Spinal cord (tissue), 9 donors: ENCODE measurements at regions not wholly inside any gene's neighbourhood (a gene's known extent, or its start where the extent isn't known, plus 50 kb on each side); places are given as distances from the start of the nearest gene placed in this dataset.
A peak's percentile ranks its signal among the peaks of the same experiment; 100 is the strongest.

Experiments used
- DNase-seq, 6 donors: peaks; one replicate each; pipeline versions ENCODE4 v3.0.0 to v3.0.0-alpha.2; 2013 to 2015; ENCODE audit warnings: low spot score in 6 of 6, low read depth in 4 of 6
- H3K27ac ChIP-seq: one replicate; pipeline ENCODE4 v1.5.1; 2013; ENCODE audit warnings: low read depth, low read length, control low read depth
- H3K27me3 ChIP-seq: one replicate; pipeline ENCODE4 v1.6.1; 2013; ENCODE audit warnings: low read length; ENCODE audit not compliant: control insufficient read depth, insufficient read depth
- H3K36me3 ChIP-seq: one replicate; pipeline ENCODE4 v1.6.1; 2013; ENCODE audit warnings: low read length; ENCODE audit not compliant: control insufficient read depth, insufficient read depth
- H3K4me1 ChIP-seq: one replicate; pipeline ENCODE4 v1.6.1; 2013; ENCODE audit warnings: low read length; ENCODE audit not compliant: control insufficient read depth, insufficient read depth
- H3K4me3 ChIP-seq: one replicate; pipeline ENCODE4 v1.5.1; 2013; ENCODE audit warnings: low read depth, low read length, control low read depth
- H3K9me3 ChIP-seq: one replicate; pipeline ENCODE4 v1.6.1; 2013; ENCODE audit warnings: low read length; ENCODE audit not compliant: control insufficient read depth, insufficient read depth
- WGBS: methylation state at CpG from one replicate; pipeline ENCODE4 v1.1.5; 2013; ENCODE audit warnings: missing lambda C conversion rate; ENCODE audit not compliant: insufficient coverage; 5-methylcytosine and 5-hydroxymethylcytosine counted together
- donor health status: healthy.

GRCh38 chr1:104932030-104932915 lies 1182.6 kb downstream of the AMY1C start:
- Histone ChIP-seq H3K27me3 (no peaks in the 10 kb centered on the region), H3K4me1 (no peaks in the 10 kb centered on the region), H3K36me3 (no peaks in the 10 kb centered on the region), H3K4me3 (no peak overlapping the region), H3K27ac (no peak overlapping the region), H3K9me3 (no peaks in the 10 kb centered on the region)
- no peak for DNase-seq
- WGBS, result 88% methylated on average over 12 of the region's 13 CpGs

GRCh38 chr1:104932949-104933679 lies 1183.4 kb downstream of the AMY1C start:
- Histone ChIP-seq H3K4me1 (no peaks in the 10 kb centered on the region), H3K36me3 (no peaks in the 10 kb centered on the region), H3K27ac (no peak overlapping the region), H3K27me3 (no peaks in the 10 kb centered on the region), H3K9me3 (no peaks in the 10 kb centered on the region), H3K4me3 (no peak overlapping the region)
- no peak for DNase-seq
- WGBS, result 86% methylated on average over 14 of the region's 14 CpGs

- DNase-seq, result no peak
- Histone ChIP-seq H3K27me3 (no peaks in the 10 kb centered on the region), H3K4me1 (no peaks in the 10 kb centered on the region), H3K4me3 (no peak overlapping the region), H3K36me3 (no peaks in the 10 kb centered on the region), H3K27ac (no peak overlapping the region), H3K9me3 (no peaks in the 10 kb centered on the region)
- 97% methylated on average over 7 of the region's 9 CpGs for WGBS
Measured at GRCh38 chr1:104933846-104934245, 1184.1 kb downstream of the AMY1C start.

GRCh38 chr1:104945406-104945805 lies 1195.7 kb downstream of the AMY1C start:
- 33% methylated on average over 1 of the region's 2 CpGs for WGBS
- H3K4me1 ChIP-seq, result no peaks in the 10 kb centered on the region
- no peaks in the 10 kb centered on the region for H3K36me3 ChIP-seq
- no peak overlapping the region for H3K4me3 ChIP-seq
- DNase-seq, result no peak
- H3K27ac ChIP-seq, result no peak overlapping the region
- no peaks in the 10 kb centered on the region for H3K27me3 ChIP-seq
- H3K9me3 ChIP-seq, result no peaks in the 10 kb centered on the region

- 75% methylated on average over 2 of the region's 4 CpGs for WGBS
- DNase-seq, result no peak
- H3K27ac ChIP-seq, result no peak overlapping the region
- H3K36me3 ChIP-seq, result no peaks in the 10 kb centered on the region
- H3K27me3 ChIP-seq, result no peaks in the 10 kb centered on the region
- no peaks in the 10 kb centered on the region for H3K9me3 ChIP-seq
- no peak overlapping the region for H3K4me3 ChIP-seq
- H3K4me1 ChIP-seq, result no peaks in the 10 kb centered on the region
Measured at GRCh38 chr1:104946558-104947210, 1197.0 kb downstream of the AMY1C start.

GRCh38 chr1:104953555-104953954 lies 1203.9 kb downstream of the AMY1C start:
- WGBS, result no CpG with 5 or more reads among the region's 3 CpGs
- no peaks in the 10 kb centered on the region for H3K9me3 ChIP-seq

GRCh38 chr1:104973516-104973915 lies 1223.8 kb downstream of the AMY1C start:
- H3K4me1 ChIP-seq, result no peaks in the 10 kb centered on the region
- peak in 1 of 6 donors; percentile 4 for DNase-seq
- H3K27ac ChIP-seq, result no peak overlapping the region
- WGBS, result no CpG with 5 or more reads among the region's 2 CpGs
- no peaks in the 10 kb centered on the region for H3K9me3 ChIP-seq
- no peaks in the 10 kb centered on the region for H3K36me3 ChIP-seq
- no peak overlapping the region for H3K4me3 ChIP-seq
- no peaks in the 10 kb centered on the region for H3K27me3 ChIP-seq

More at GRCh38 chr1:104953555-104953954, 1203.9 kb downstream of the AMY1C start:
- Histone ChIP-seq H3K36me3 (no peaks in the 10 kb centered on the region), H3K27ac (no peak overlapping the region), H3K4me1 (no peaks in the 10 kb centered on the region), H3K27me3 (no peaks in the 10 kb centered on the region), H3K4me3 (no peak overlapping the region)
- DNase-seq, result no peak

- no peak overlapping the region for H3K27ac ChIP-seq
- no peaks in the 10 kb centered on the region for H3K4me1 ChIP-seq
- no CpG with 5 or more reads among the region's 1 CpG for WGBS
- H3K36me3 ChIP-seq, result no peaks in the 10 kb centered on the region
- DNase-seq, result no peak
- peaks cover under 1% of the 10 kb centered on the region for H3K9me3 ChIP-seq
- H3K4me3 ChIP-seq, result no peak overlapping the region
- H3K27me3 ChIP-seq, result no peaks in the 10 kb centered on the region
Measured at GRCh38 chr1:104979651-104980050, 1230.0 kb downstream of the AMY1C start.

- Histone ChIP-seq H3K36me3 (no peaks in the 10 kb centered on the region), H3K27ac (no peak overlapping the region), H3K4me3 (no peak overlapping the region), H3K9me3 (peaks cover 3% of the 10 kb centered on the region), H3K4me1 (no peaks in the 10 kb centered on the region), H3K27me3 (no peaks in the 10 kb centered on the region)
- WGBS, result no CpG with 5 or more reads among the region's 1 CpG
- DNase-seq, result no peak
Measured at GRCh38 chr1:104987210-104987609, 1237.5 kb downstream of the AMY1C start.
